Astrocyte (in vitro differentiated cells and primary cell): ENCODE measurements at regions not wholly inside any gene's neighbourhood (a gene's known extent, or its start where the extent isn't known, plus 50 kb on each side); places are given as distances from the start of the nearest gene placed in this dataset.

Source experiments
- CTCF ChIP-seq: IDR thresholded peaks from 2 replicates; pipeline ENCODE4 v1.5.1; 2011; ENCODE audit warnings: low read depth, mild to moderate bottlenecking, inconsistent platforms, low read length, moderate library complexity; ENCODE audit not compliant: insufficient read depth
- EZH2 ChIP-seq: IDR thresholded peaks from 2 replicates; pipeline ENCODE4 v1.6.1; 2012; ENCODE audit warnings: mild to moderate bottlenecking, low read length, inconsistent platforms; ENCODE audit not compliant: insufficient read depth

DNA sequence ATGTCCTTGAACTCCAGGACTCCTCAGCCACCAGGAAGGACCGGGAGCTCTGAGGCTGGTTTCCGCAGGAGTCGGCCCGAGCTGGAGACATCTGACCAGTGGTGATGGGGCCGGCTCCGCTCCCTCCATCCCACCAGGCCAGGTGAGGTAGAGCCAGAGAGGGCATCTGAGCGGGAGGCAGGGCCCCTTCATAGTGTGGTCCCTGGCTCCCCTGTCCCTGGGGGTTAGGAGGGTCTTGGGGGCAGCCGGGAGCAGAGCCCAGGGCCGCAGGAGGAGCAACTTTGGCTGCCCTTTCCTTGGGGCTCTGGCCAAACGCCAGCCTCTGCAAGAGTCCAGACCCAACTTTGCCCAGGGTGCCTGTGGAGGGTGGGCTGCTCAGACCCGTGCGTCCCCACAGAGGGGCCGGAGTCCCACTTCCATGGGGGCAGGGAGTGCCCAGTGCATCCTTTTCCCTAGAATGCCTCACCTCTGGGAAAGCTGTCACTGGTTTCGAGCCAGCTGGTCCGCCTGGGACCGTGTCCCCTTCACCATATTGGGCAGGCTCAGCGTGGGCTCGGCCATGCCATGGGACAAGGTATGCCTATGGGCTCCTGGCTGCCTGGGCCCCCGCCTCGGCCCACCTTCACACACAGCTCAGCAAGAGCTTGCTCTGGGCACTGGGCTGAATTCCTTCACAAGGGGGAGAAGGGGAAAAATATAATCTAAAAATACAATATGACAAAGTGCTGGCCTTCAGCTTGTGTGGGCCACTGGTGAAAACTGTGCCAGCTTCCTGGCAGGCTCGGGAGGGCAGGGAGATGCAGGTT is 148.6 kb downstream of the TWIST2 start:
- TF ChIP-seq CTCF = no peak
- TF ChIP-seq EZH2 = no peak
